Testis (tissue), 2 donors: ENCODE measurements at regions not wholly inside any gene's neighbourhood (a gene's known extent, or its start where the extent isn't known, plus 50 kb on each side); places are given as distances from the start of the nearest gene placed in this dataset.
A peak's percentile ranks its signal among the peaks of the same experiment; 100 is the strongest.

Source experiments
- DNase-seq: peaks from one replicate; pipeline ENCODE4 v3.0.0-alpha.2; 2019
- H3K27ac ChIP-seq, 2 donors: fragments of 200-600 bp; sonication (generic); one replicate each; pipeline ENCODE4 v1.5.1; 2019
- H3K27me3 ChIP-seq: fragments of 200-600 bp; sonication (generic); one replicate; pipeline ENCODE4 v1.5.1; 2019
- H3K36me3 ChIP-seq: fragments of 200-600 bp; sonication (generic); one replicate; pipeline ENCODE4 v1.5.1; 2017; ENCODE audit warnings: low read depth; ENCODE audit errors: missing control alignments
- H3K4me1 ChIP-seq: fragments of 200-600 bp; sonication (generic); one replicate; pipeline ENCODE4 v1.5.1; 2019
- H3K4me3 ChIP-seq, 2 donors: fragments of 200-600 bp; sonication (generic); one replicate each; pipeline ENCODE4 v1.5.1; 2017 to 2019
- H3K9me3 ChIP-seq: fragments of 200-600 bp; sonication (generic); one replicate; pipeline ENCODE4 v1.5.1; 2017
- CTCF ChIP-seq, 3 experiments: fragments of 450-650 bp in 2 of 3; fragments of 200-600 bp in 1 of 3; sonication (generic) in 1 of 3; IDR thresholded peaks; one replicate each; pipeline ENCODE4 v1.5.1; 2016 to 2019; ENCODE audit warnings: antibody characterized with exemption in 3 of 3, mild to moderate bottlenecking in 2 of 3, moderate library complexity in 1 of 3
- POLR2A ChIP-seq: fragments of 450-650 bp; IDR thresholded peaks from one replicate; pipeline ENCODE4 v1.6.1; 2017; ENCODE audit warnings: antibody characterized with exemption, mild to moderate bottlenecking, moderate library complexity
- WGBS, 2 donors: methylation state at CpG; one replicate each; pipeline ENCODE4 v1.1.5; 2018; 5-methylcytosine and 5-hydroxymethylcytosine counted together
- intact Hi-C: fragments of 100-400 bp; cut with DNase I; formaldehyde crosslinking; loops from one replicate; pipeline ENCODE4 v1.15.1; 2023; ENCODE audit warnings: low total_unique reads

- DNase-seq = no peak
- TF ChIP-seq CTCF (IDR thresholded peaks at IDR 0.05) = peak in 1 of 3 experiments; percentile 29
- TF ChIP-seq POLR2A = no peak
- Histone ChIP-seq H3K36me3 (no peaks in the 10 kb centered on the region), H3K27ac (no peak overlapping the region), H3K9me3 (no peaks in the 10 kb centered on the region), H3K27me3 (no peaks in the 10 kb centered on the region), H3K4me3 (no peak overlapping the region), H3K4me1 (no peaks in the 10 kb centered on the region)
- intact Hi-C loops = no loop called here
- 63 to 66% methylated on average over 4 of the region's 4 CpGs for WGBS, 2 donors
Observed at GRCh38 chr3:104610730-104611652, 755.7 kb upstream of the ALCAM start.

- Histone ChIP-seq H3K4me1 (no peaks in the 10 kb centered on the region), H3K9me3 (no peaks in the 10 kb centered on the region), H3K27me3 (no peaks in the 10 kb centered on the region), H3K36me3 (no peaks in the 10 kb centered on the region), H3K27ac (no peak overlapping the region), H3K4me3 (no peak overlapping the region)
- intact Hi-C loops = no loop called here
- TF ChIP-seq CTCF (IDR thresholded peaks at IDR 0.05) (no peak), POLR2A (no peak)
- DNase-seq = no peak
Observed at GRCh38 chr3:104612218-104612617, 754.5 kb upstream of the ALCAM start.

GRCh38 chr3:104614564-104614963 is 752.1 kb upstream of the ALCAM start:
- Histone ChIP-seq H3K4me1 (no peaks in the 10 kb centered on the region), H3K27ac (no peak overlapping the region), H3K36me3 (no peaks in the 10 kb centered on the region), H3K9me3 (no peaks in the 10 kb centered on the region), H3K4me3 (no peak overlapping the region), H3K27me3 (no peaks in the 10 kb centered on the region)
- WGBS, 2 donors = 84 to 94% methylated on average over 2 of the region's 2 CpGs
- TF ChIP-seq CTCF (IDR thresholded peaks at IDR 0.05) (no peak), POLR2A (no peak)
- intact Hi-C loops = no loop called here
- no peak for DNase-seq

GRCh38 chr3:104628185-104628789 is 738.4 kb upstream of the ALCAM start:
- no peak for DNase-seq
- Histone ChIP-seq H3K4me3 (no peak overlapping the region), H3K27me3 (no peaks in the 10 kb centered on the region), H3K9me3 (no peaks in the 10 kb centered on the region), H3K36me3 (no peaks in the 10 kb centered on the region), H3K27ac (no peak overlapping the region), H3K4me1 (no peaks in the 10 kb centered on the region)
- WGBS, 2 donors = 65 to 66% methylated on average over 6 of the region's 6 CpGs
- intact Hi-C loops = no loop called here
- TF ChIP-seq POLR2A (no peak), CTCF (IDR thresholded peaks at IDR 0.05) (peak; percentile 43 to 68 (median 62))
